H1 (cell line): ENCODE measurements at regions not wholly inside any gene's neighbourhood (a gene's known extent, or its start where the extent isn't known, plus 50 kb on each side); places are given as distances from the start of the nearest gene placed in this dataset.

Experiments used
- CTCF ChIA-PET: fragments of 300-600 bp; sonication (Branson Sonifier 250); formaldehyde crosslinking; loops from one replicate; lab custom pipeline; 2021; ENCODE audit not compliant: partially characterized antibody; lab: Charles Lee
- POLR2A ChIA-PET: fragments of 300-600 bp; sonication (Branson Sonifier 250); formaldehyde crosslinking; loops from one replicate; lab custom pipeline; 2021; ENCODE audit warnings: inconsistent platforms; ENCODE audit not compliant: partially characterized antibody; lab: Charles Lee
- DNase-seq, 2 experiments: peaks; one replicate each; pipeline versions ENCODE4 v3.0.0 to v3.0.0-alpha.2; 2010 to 2022; ENCODE audit warnings: low spot score in 2 of 2, low read depth in 1 of 2, mixed read lengths in 1 of 2
- FAIRE-seq: peaks from 2 replicates; lab custom pipeline; 2011; peaks lifted over from hg19 to GRCh38; lab: Jason Lieb, UNC
- H2AFZ ChIP-seq: 2 replicates; pipeline ENCODE4 v1.8.1; 2012; ENCODE audit warnings: low read length, inconsistent platforms
- H2AK5ac ChIP-seq: 2 replicates; pipeline ENCODE4 v1.6.1; 2013; ENCODE audit warnings: low read depth, low read length
- H2BK120ac ChIP-seq: replicated peaks from 2 replicates; pipeline ENCODE3; 2013; ENCODE audit warnings: low read depth, low read length, inconsistent platforms
- H2BK12ac ChIP-seq: 2 replicates; pipeline ENCODE4 v1.6.1; 2013; ENCODE audit warnings: low read depth, low read length
- H2BK15ac ChIP-seq: 2 replicates; pipeline ENCODE4 v1.6.1; 2013; ENCODE audit warnings: low read length
- H2BK20ac ChIP-seq: 2 replicates; pipeline ENCODE4 v1.6.1; 2013; ENCODE audit warnings: low read length
- H2BK5ac ChIP-seq: 2 replicates; pipeline ENCODE4 v1.6.1; 2013; ENCODE audit warnings: low read depth, low read length
- H3K14ac ChIP-seq: 2 replicates; pipeline ENCODE4 v1.6.1; 2013; ENCODE audit warnings: inconsistent platforms; ENCODE audit not compliant: insufficient read length
- H3K18ac ChIP-seq: 2 replicates; pipeline ENCODE4 v1.6.1; 2013; ENCODE audit warnings: low read length; ENCODE audit errors: extremely low read depth
- H3K23ac ChIP-seq: 2 replicates; pipeline ENCODE4 v1.6.1; 2013; ENCODE audit warnings: inconsistent platforms; ENCODE audit not compliant: insufficient read length
- H3K23me2 ChIP-seq: 2 replicates; pipeline ENCODE4 v1.6.1; 2013; ENCODE audit warnings: low read depth, low read length
- H3K27ac ChIP-seq: 2 replicates; pipeline ENCODE4 v1.6.1; 2011; ENCODE audit warnings: low read depth, low read length, inconsistent platforms
- H3K27me3 ChIP-seq, 4 experiments: replicated peaks in 1 of 4; 1 replicate in 1 of 4; 2 replicates in 3 of 4; pipeline versions ENCODE4 v1.6.1 to v1.8.1; 2011 to 2013; ENCODE audit warnings: low read length in 3 of 4, mild to moderate bottlenecking in 3 of 4, inconsistent platforms in 2 of 4, mixed read lengths in 2 of 4, moderate library complexity in 1 of 4; ENCODE audit not compliant: control insufficient read depth in 3 of 4, insufficient read depth in 3 of 4; ENCODE audit errors: extremely low read depth in 1 of 4
- H3K36me3 ChIP-seq, 4 experiments: 2 replicates each; pipeline versions ENCODE4 v1.6.1 to v1.8.1; 2011 to 2013; ENCODE audit warnings: mild to moderate bottlenecking in 4 of 4, low read length in 3 of 4, moderate library complexity in 2 of 4, control low read depth in 1 of 4, inconsistent platforms in 1 of 4; ENCODE audit not compliant: insufficient read depth in 4 of 4, control insufficient read depth in 2 of 4
- H3K4ac ChIP-seq: replicated peaks from 2 replicates; pipeline ENCODE3; 2013; ENCODE audit warnings: low read length, low read depth, mixed read lengths, inconsistent platforms; ENCODE audit not compliant: insufficient read length
- H3K4me1 ChIP-seq, 4 experiments: replicated peaks in 1 of 4; 1 replicate in 1 of 4; 2 replicates in 3 of 4; pipeline versions ENCODE4 v1.6.1 to v1.8.1; 2011 to 2013; ENCODE audit warnings: low read length in 3 of 4, inconsistent platforms in 2 of 4, mixed read lengths in 1 of 4; ENCODE audit not compliant: insufficient read depth in 4 of 4, control insufficient read depth in 3 of 4
- H3K4me2 ChIP-seq, 2 experiments: 2 replicates each; pipeline versions ENCODE4 v1.6.1 to v1.8.1; 2011 to 2013; ENCODE audit warnings: low read depth in 2 of 2, low read length in 2 of 2, control low read depth in 1 of 2, inconsistent platforms in 1 of 2, mild to moderate bottlenecking in 1 of 2; ENCODE audit not compliant: insufficient read depth in 1 of 2
- H3K4me3 ChIP-seq, 4 experiments: fragments of 200-600, 300-600 bp in 1 of 4; sonication (generic), shearing (Covaris generic), sonication (Bioruptor Twin) in 1 of 4; 2 replicates each; pipeline versions ENCODE4 v1.5.1 to v1.8.1; 2011 to 2016; ENCODE audit warnings: low read length in 4 of 4, low read depth in 3 of 4, control low read depth in 2 of 4, inconsistent platforms in 2 of 4, mild to moderate bottlenecking in 2 of 4, mixed read lengths in 1 of 4, moderate library complexity in 1 of 4; ENCODE audit not compliant: insufficient read depth in 2 of 4; ENCODE audit errors: extremely low read depth in 1 of 4
- H3K56ac ChIP-seq: replicated peaks from 2 replicates; pipeline ENCODE3; 2013; ENCODE audit warnings: low read depth, mild to moderate bottlenecking, mixed read lengths, low read length, inconsistent platforms; ENCODE audit not compliant: insufficient read length
- H3K79me1 ChIP-seq: 2 replicates; pipeline ENCODE4 v1.6.1; 2013; ENCODE audit warnings: low read depth, low read length, control low read depth
- H3K79me2 ChIP-seq, 2 experiments: 2 replicates each; pipeline versions ENCODE4 v1.6.1 to v1.8.1; 2012 to 2013; ENCODE audit warnings: low read length in 2 of 2, mild to moderate bottlenecking in 2 of 2, inconsistent platforms in 1 of 2; ENCODE audit not compliant: insufficient read depth in 2 of 2, control insufficient read depth in 1 of 2
- H3K9ac ChIP-seq, 4 experiments: replicated peaks in 1 of 4; 1 replicate in 1 of 4; 2 replicates in 3 of 4; pipeline versions ENCODE4 v1.6.1 to v1.8.1; 2011 to 2013; ENCODE audit warnings: low read depth in 3 of 4, low read length in 3 of 4, control low read depth in 2 of 4, mild to moderate bottlenecking in 2 of 4, moderate library complexity in 2 of 4, inconsistent platforms in 1 of 4; ENCODE audit errors: extremely low read depth in 1 of 4
- H3K9me3 ChIP-seq, 2 experiments: 2 replicates each; pipeline versions ENCODE4 v1.6.1 to v1.8.1; 2012 to 2013; ENCODE audit warnings: mild to moderate bottlenecking in 2 of 2, moderate library complexity in 2 of 2, control low read depth in 1 of 2, inconsistent platforms in 1 of 2, low read depth in 1 of 2, low read length in 1 of 2, mixed read lengths in 1 of 2; ENCODE audit not compliant: insufficient read depth in 2 of 2
- H4K20me1 ChIP-seq, 2 experiments: replicated peaks in 1 of 2; 2 replicates each; pipeline versions ENCODE3 to v1.8.1; 2011 to 2013; ENCODE audit warnings: inconsistent platforms in 2 of 2, low read length in 2 of 2, mild to moderate bottlenecking in 1 of 2; ENCODE audit not compliant: insufficient read depth in 2 of 2, control insufficient read depth in 1 of 2
- H4K5ac ChIP-seq: 2 replicates; pipeline ENCODE4 v1.6.1; 2013; ENCODE audit warnings: low read length, low read depth, mixed read lengths, inconsistent platforms; ENCODE audit not compliant: insufficient read length
- H4K8ac ChIP-seq: 2 replicates; pipeline ENCODE4 v1.8.0; 2013; ENCODE audit warnings: mild to moderate bottlenecking, moderate library complexity, low read length, inconsistent platforms; ENCODE audit not compliant: insufficient read depth; ENCODE audit errors: extremely low read depth
- H4K91ac ChIP-seq: replicated peaks from 2 replicates; pipeline ENCODE3; 2013; ENCODE audit warnings: low read length, mixed read lengths, inconsistent platforms; ENCODE audit not compliant: insufficient read length
- ATF2 ChIP-seq: IDR thresholded peaks from 2 replicates; pipeline ENCODE4 v1.6.1; 2012; ENCODE audit warnings: low read length, inconsistent platforms
- BRCA1 ChIP-seq: IDR thresholded peaks from 2 replicates; pipeline ENCODE4 v1.6.1; 2012; ENCODE audit warnings: low read depth, low read length, improper control_type of control experiment
- CHD2 ChIP-seq: IDR thresholded peaks from 2 replicates; pipeline ENCODE4 v1.6.1; 2012; ENCODE audit warnings: low read length, improper control_type of control experiment
- GABPA ChIP-seq: IDR thresholded peaks from 2 replicates; pipeline ENCODE4 v1.6.1; 2011; ENCODE audit warnings: mild to moderate bottlenecking, low read length, moderate library complexity, borderline replicate concordance; ENCODE audit not compliant: insufficient read depth
- GTF2F1 ChIP-seq: IDR thresholded peaks from 2 replicates; pipeline ENCODE4 v1.6.1; 2012; ENCODE audit warnings: low read depth, low read length, improper control_type of control experiment, borderline replicate concordance
- MAFK ChIP-seq: IDR thresholded peaks from 2 replicates; pipeline ENCODE4 v1.6.1; 2012; ENCODE audit warnings: low read depth, mild to moderate bottlenecking, improper control_type of control experiment, low read length
- NANOG ChIP-seq: IDR thresholded peaks from 2 replicates; pipeline ENCODE4 v1.6.1; 2011; ENCODE audit warnings: low read length, low read depth, mild to moderate bottlenecking, inconsistent platforms; ENCODE audit not compliant: insufficient read depth, poor library complexity, severe bottlenecking
- POLR2AphosphoS5 ChIP-seq: IDR thresholded peaks from 2 replicates; pipeline ENCODE4 v1.6.1; 2011; ENCODE audit warnings: low read depth, low read length
- POU5F1 ChIP-seq: IDR thresholded peaks from 2 replicates; pipeline ENCODE4 v1.6.1; 2011; ENCODE audit warnings: low read depth, mild to moderate bottlenecking, low read length, moderate library complexity
- TAF7 ChIP-seq: optimal IDR thresholded peaks from 2 replicates; pipeline ENCODE3; 2011; ENCODE audit warnings: low read depth, mild to moderate bottlenecking, inconsistent platforms, low read length, moderate library complexity, borderline replicate concordance
- WGBS, 2 experiments: shearing (Covaris generic) in 1 of 2; methylation state at CpG; one replicate each; pipeline versions ENCODE4 v1.1.6 to v1.1.7; 2013 to 2015; ENCODE audit warnings: low lambda C conversion rate in 2 of 2, mixed read lengths in 2 of 2, inconsistent platforms in 1 of 2, low coverage in 1 of 2, missing lambda C conversion rate in 1 of 2; ENCODE audit not compliant: insufficient replicate concordance in 2 of 2, insufficient coverage in 1 of 2, insufficient read length in 1 of 2; ENCODE audit errors: extremely low coverage in 1 of 2, missing lambda C conversion rate in 1 of 2; 5-methylcytosine and 5-hydroxymethylcytosine counted together
- TF ChIP-seq, protein P1 (sequence below): IDR thresholded peaks from 2 replicates; pipeline ENCODE4 v1.6.1; 2012; ENCODE audit warnings: inconsistent platforms

DNA sequence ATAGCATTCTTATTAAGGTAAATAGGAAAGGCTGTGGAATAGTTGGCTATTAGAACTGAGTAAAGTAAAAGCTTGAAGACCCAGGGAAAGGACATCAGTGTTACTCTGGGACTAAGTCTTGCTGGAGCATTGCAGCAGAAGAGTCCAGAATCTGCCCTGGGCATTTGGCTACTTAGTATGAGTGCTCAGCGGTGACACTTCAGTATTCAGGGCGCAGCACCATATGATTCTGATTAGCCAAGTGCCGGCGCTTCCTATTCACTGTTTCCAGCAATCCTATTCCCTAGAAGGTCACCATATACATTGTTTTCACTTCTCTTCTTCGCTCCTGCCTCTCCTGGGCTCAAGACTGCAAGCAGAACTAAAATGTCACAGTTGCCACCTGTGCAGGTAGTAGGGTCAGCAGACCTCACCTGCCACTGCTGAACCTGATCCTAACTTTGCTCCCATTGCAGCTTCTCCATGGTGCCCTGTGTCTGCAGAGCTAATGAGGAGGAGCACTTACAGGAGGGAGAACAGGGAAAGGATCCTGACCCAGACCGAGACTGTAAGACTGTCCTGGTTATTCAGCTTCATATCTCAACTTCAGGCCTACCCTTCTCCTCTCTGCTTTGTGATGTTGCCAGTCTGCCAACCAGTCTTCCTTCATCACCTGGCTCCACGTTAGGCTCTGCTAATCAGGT, 313.6 kb upstream of the PIK3R1 start:
- 88% methylated on average over 7 of the region's 7 CpGs; no CpG with 5 or more reads in 1 of the 2 experiments for WGBS, 2 experiments
- FAIRE-seq: no peak
- TF ChIP-seq CHD2 (no peak), MAFK (no peak), ATF2 (no peak), POU5F1 (no peak), NANOG (no peak), GTF2F1 (no peak), GABPA (no peak), POLR2AphosphoS5 (no peak), BRCA1 (no peak), TAF7 (no peak)
- TF ChIP-seq, protein P1, sequence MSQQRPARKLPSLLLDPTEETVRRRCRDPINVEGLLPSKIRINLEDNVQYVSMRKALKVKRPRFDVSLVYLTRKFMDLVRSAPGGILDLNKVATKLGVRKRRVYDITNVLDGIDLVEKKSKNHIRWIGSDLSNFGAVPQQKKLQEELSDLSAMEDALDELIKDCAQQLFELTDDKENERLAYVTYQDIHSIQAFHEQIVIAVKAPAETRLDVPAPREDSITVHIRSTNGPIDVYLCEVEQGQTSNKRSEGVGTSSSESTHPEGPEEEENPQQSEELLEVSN: no peak

More for the DNA sequence above, 313.6 kb upstream of the PIK3R1 start:
- Histone ChIP-seq H3K56ac (no peak overlapping the region), H3K79me2 (no peaks in the 10 kb centered on the region), H2BK20ac (peak overlapping the region; percentile 26; the same call in 1 of the 2 replicates), H4K5ac (no peak overlapping the region), H4K20me1 (no peaks in the 10 kb centered on the region), H2AK5ac (no peak overlapping the region), H2AFZ (peak overlapping the region; percentile 94; the same call in 1 of the 2 replicates), H4K91ac (no peak overlapping the region), H3K27ac (no peak overlapping the region), H3K9ac (no peak overlapping the region), H3K36me3 (no peaks in the 10 kb centered on the region), H3K23me2 (no peaks in the 10 kb centered on the region), H3K23ac (no peak overlapping the region), H2BK5ac (no peak overlapping the region), H3K9me3 (no peaks in the 10 kb centered on the region), H3K4ac (no peak overlapping the region), H3K14ac (no peak overlapping the region), H3K4me2 (no peak overlapping the region), H2BK12ac (no peak overlapping the region), H2BK120ac (no peak overlapping the region), H4K8ac (no peak overlapping the region), H2BK15ac (no peak overlapping the region), H3K79me1 (no peaks in the 10 kb centered on the region), H3K4me3 (no peak overlapping the region), H3K4me1 (no peaks in the 10 kb centered on the region), H3K18ac (no peak overlapping the region), H3K27me3 (no peaks in the 10 kb centered on the region)
- POLR2A ChIA-PET: no interaction called here
- no peak for DNase-seq
- CTCF ChIA-PET: interaction anchor here (0.6 kb wide), 1 partner anchor 12 kb away, joined by 3 read pairs; no protein-coding TSS in a partner anchor
